IMR-90 (cell line): ENCODE measurements at regions not wholly inside any gene's neighbourhood (a gene's known extent, or its start where the extent isn't known, plus 50 kb on each side); places are given as distances from the start of the nearest gene placed in this dataset.

Experiments
- ATAC-seq: fragments of 200-7000 bp; cut with Tn5 transposase; 2 replicates; pipeline ENCODE4 v1.9.1; 2020; ENCODE audit warnings: low read depth, mild to moderate bottlenecking, moderate library complexity
- BruUV-seq: library from RNA; stranded (reverse); fragments of 400-500 nt; replicated peaks from 2 replicates; lab custom pipeline; 2021; lab: Mats Ljungman, UMichigan
- CTCF ChIA-PET: fragments of 300-600 bp; formaldehyde crosslinking; extraction: SDS; loops from one replicate; lab custom pipeline; 2021; ENCODE audit warnings: antibody characterized with exemption; lab: Yijun Ruan, JAX
- POLR2A ChIA-PET: fragments of 300-600 bp; sonication (Branson Sonifier 250); formaldehyde crosslinking; loops from one replicate; lab custom pipeline; 2022; ENCODE audit warnings: antibody characterized with exemption; ENCODE audit not compliant: unreplicated experiment; lab: Charles Lee
- DNase-seq: peaks from one replicate; pipeline ENCODE4 v3.0.0; 2013
- H2AFZ ChIP-seq: replicated peaks from 2 replicates; pipeline ENCODE3; 2013; ENCODE audit warnings: low read length, mild to moderate bottlenecking; ENCODE audit not compliant: poor library complexity
- H2AK5ac ChIP-seq: 2 replicates; pipeline ENCODE4 v1.6.1; 2013; ENCODE audit warnings: low read depth, low read length, inconsistent platforms
- H2AK9ac ChIP-seq: replicated peaks from 2 replicates; pipeline ENCODE3; 2013; ENCODE audit warnings: mild to moderate bottlenecking, low read depth, low read length, moderate library complexity; ENCODE audit not compliant: poor library complexity
- H2BK120ac ChIP-seq: 2 replicates; pipeline ENCODE4 v1.6.1; 2013; ENCODE audit warnings: low read depth, low read length, inconsistent platforms
- H2BK15ac ChIP-seq: 3 replicates; pipeline ENCODE4 v1.6.1; 2013; ENCODE audit warnings: low read depth, low read length, inconsistent platforms
- H2BK20ac ChIP-seq: 2 replicates; pipeline ENCODE4 v1.6.1; 2013; ENCODE audit warnings: low read depth, mild to moderate bottlenecking, inconsistent platforms, low read length, moderate library complexity
- H2BK5ac ChIP-seq: 2 replicates; pipeline ENCODE4 v1.6.1; 2013; ENCODE audit warnings: mild to moderate bottlenecking, low read depth, low read length, inconsistent platforms; ENCODE audit not compliant: poor library complexity, severe bottlenecking
- H3K14ac ChIP-seq: replicated peaks from 2 replicates; pipeline ENCODE4 v1.6.1; 2013; ENCODE audit warnings: low read depth, low read length, inconsistent platforms
- H3K18ac ChIP-seq: 2 replicates; pipeline ENCODE4 v1.6.1; 2013; ENCODE audit warnings: low read depth, low read length, control low read depth
- H3K23ac ChIP-seq: 2 replicates; pipeline ENCODE4 v1.6.1; 2013; ENCODE audit warnings: low read depth, low read length, inconsistent platforms
- H3K27ac ChIP-seq: 2 replicates; pipeline ENCODE4 v1.5.1; 2013; ENCODE audit warnings: mild to moderate bottlenecking, control low read depth, low read length; ENCODE audit not compliant: insufficient read depth
- H3K27me3 ChIP-seq: 2 replicates; pipeline ENCODE4 v1.6.1; 2013; ENCODE audit warnings: low read length; ENCODE audit not compliant: control insufficient read depth, insufficient read depth
- H3K36me3 ChIP-seq: 2 replicates; pipeline ENCODE4 v1.6.1; 2013; ENCODE audit warnings: low read length, mixed read lengths; ENCODE audit not compliant: control insufficient read depth, insufficient read depth
- H3K4ac ChIP-seq: 2 replicates; pipeline ENCODE4 v1.6.1; 2013; ENCODE audit warnings: low read depth, low read length, inconsistent platforms
- H3K4me1 ChIP-seq: 2 replicates; pipeline ENCODE4 v1.6.1; 2013; ENCODE audit warnings: low read length, mixed read lengths; ENCODE audit not compliant: control insufficient read depth, insufficient read depth
- H3K4me2 ChIP-seq: 2 replicates; pipeline ENCODE4 v1.6.1; 2013; ENCODE audit warnings: low read depth, mild to moderate bottlenecking, control low read depth, low read length, moderate library complexity
- H3K4me3 ChIP-seq: 2 replicates; pipeline ENCODE4 v1.5.1; 2013; ENCODE audit warnings: low read depth, mild to moderate bottlenecking, control low read depth, low read length, moderate library complexity; ENCODE audit not compliant: insufficient read depth
- H3K56ac ChIP-seq: 2 replicates; pipeline ENCODE4 v1.6.1; 2013; ENCODE audit warnings: low read length, inconsistent platforms; ENCODE audit not compliant: insufficient read depth; ENCODE audit errors: extremely low read depth
- H3K79me1 ChIP-seq, 2 experiments: 2 replicates each; pipeline ENCODE4 v1.6.1; 2013; ENCODE audit warnings: low read length in 2 of 2, inconsistent platforms in 1 of 2, low read depth in 1 of 2
- H3K9ac ChIP-seq: 2 replicates; pipeline ENCODE4 v1.6.1; 2013; ENCODE audit warnings: low read depth, low read length, control low read depth
- H3K9me1 ChIP-seq: 2 replicates; pipeline ENCODE4 v1.6.1; 2013; ENCODE audit warnings: low read length, inconsistent platforms; ENCODE audit not compliant: insufficient read depth
- H3K9me3 ChIP-seq: 2 replicates; pipeline ENCODE4 v1.6.1; 2013; ENCODE audit warnings: low read length; ENCODE audit not compliant: control insufficient read depth, insufficient read depth
- H4K20me1 ChIP-seq: 2 replicates; pipeline ENCODE4 v1.6.1; 2013; ENCODE audit warnings: low read length, inconsistent platforms; ENCODE audit not compliant: insufficient read depth
- H4K5ac ChIP-seq: 2 replicates; pipeline ENCODE4 v1.6.1; 2013; ENCODE audit warnings: mild to moderate bottlenecking, low read depth, low read length, control low read depth
- H4K8ac ChIP-seq, 2 experiments: 2 replicates each; pipeline ENCODE4 v1.6.1; 2013; ENCODE audit warnings: low read depth in 2 of 2, low read length in 2 of 2, control low read depth in 1 of 2, inconsistent platforms in 1 of 2
- H4K91ac ChIP-seq: 2 replicates; pipeline ENCODE4 v1.6.1; 2013; ENCODE audit warnings: low read depth, low read length, inconsistent platforms; ENCODE audit not compliant: insufficient read depth
- CHD1 ChIP-seq: IDR thresholded peaks from 2 replicates; pipeline ENCODE4 v1.6.1; 2012; ENCODE audit warnings: low read depth, low read length, improper control_type of control experiment
- WGBS, 2 experiments: methylation state at CpG; one replicate each; pipeline versions ENCODE4 v1.1.5 to v1.1.7; 2013; ENCODE audit warnings: missing lambda C conversion rate in 2 of 2; ENCODE audit not compliant: insufficient read length in 1 of 2; ENCODE audit errors: extremely low coverage in 2 of 2; 5-methylcytosine and 5-hydroxymethylcytosine counted together
- dilution Hi-C: fragments of 300-500 bp; cut with HindIII; formaldehyde crosslinking; loops from one replicate; pipeline ENCODE4 v1.14.3; 2018; ENCODE audit warnings: low sequenced_read_pairs; ENCODE audit not compliant: unreplicated experiment
- in situ Hi-C: fragments of 300-500 bp; cut with MboI; formaldehyde crosslinking; loops from 3 replicates; pipeline ENCODE4 v1.14.3; 2019; ENCODE audit warnings: low sequenced_read_pairs, inconsistent platforms, mixed read lengths
- intact Hi-C: fragments of 100-400 bp; cut with micrococcal nuclease; formaldehyde crosslinking; loops from 2 replicates; pipeline ENCODE4 v1.10.0; 2022

DNA sequence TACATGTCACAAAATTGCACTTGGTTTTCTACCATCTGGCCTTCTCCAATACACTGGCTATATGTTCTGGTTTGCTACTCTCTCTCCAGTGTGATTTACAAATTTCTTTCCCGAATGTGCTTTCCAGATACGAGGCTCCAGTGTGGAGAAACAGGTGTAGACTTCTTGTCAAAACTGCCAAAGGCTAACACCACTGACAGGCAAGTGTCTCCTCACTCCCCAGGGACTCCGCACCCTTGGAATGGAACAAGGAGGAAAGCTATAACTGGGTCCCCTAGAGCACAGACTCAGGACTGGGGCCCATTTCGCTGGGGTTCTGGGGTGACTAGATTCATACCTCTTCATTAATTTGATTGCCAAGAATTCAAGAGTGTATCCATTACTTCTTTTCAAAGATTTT, 161.8 kb downstream of the FOXO1 start:
- no peak overlapping the region for H2BK120ac ChIP-seq
- H3K4me2 ChIP-seq: no peak overlapping the region
- no peak overlapping the region for H3K4me3 ChIP-seq
- ChIA-PET POLR2A (no interaction called here), CTCF (interaction anchor here (1.1 kb wide), 1 partner anchor 17 kb away, joined by 3 read pairs; no protein-coding TSS in a partner anchor)
- no peak overlapping the region for H2AK9ac ChIP-seq
- no peak overlapping the region for H2BK20ac ChIP-seq
- WGBS, 2 experiments: no CpG with 5 or more reads among the region's 4 CpGs
- no peak overlapping the region for H3K18ac ChIP-seq
- H2BK5ac ChIP-seq: no peak overlapping the region
- H4K91ac ChIP-seq: no peak overlapping the region
- no peaks in the 10 kb centered on the region for H4K20me1 ChIP-seq
- no peak for TF ChIP-seq CHD1
- ATAC-seq (no peak), DNase-seq (no peak)
- H3K79me1 ChIP-seq: no peaks in the 10 kb centered on the region
- no peak overlapping the region for H3K4ac ChIP-seq
- H3K36me3 ChIP-seq: no peaks in the 10 kb centered on the region
- in situ Hi-C loops (no loop called here), dilution Hi-C loops (no loop called here), intact Hi-C loops (no loop called here)
- no peaks in the 10 kb centered on the region for H3K9me1 ChIP-seq
- H3K27me3 ChIP-seq: no peaks in the 10 kb centered on the region
- H3K27ac ChIP-seq: no peak overlapping the region
- H2BK15ac ChIP-seq: no peak overlapping the region
- H3K9ac ChIP-seq: no peak overlapping the region
- no peak overlapping the region for H4K8ac ChIP-seq
- no TSS peak for BruUV-seq
- H2AK5ac ChIP-seq: no peak overlapping the region
- H3K23ac ChIP-seq: no peak overlapping the region
- no peak overlapping the region for H3K14ac ChIP-seq
- H3K9me3 ChIP-seq: 0 out of 2 replicates have a peak, but pooled peaks cover 2% of the 10 kb centered on the region
- H4K5ac ChIP-seq: no peak overlapping the region
- no peaks in the 10 kb centered on the region for H3K4me1 ChIP-seq
- no peak overlapping the region for H3K56ac ChIP-seq
- no peak overlapping the region for H2AFZ ChIP-seq
